KMS-11 (cell line): ENCODE measurements at regions not wholly inside any gene's neighbourhood (a gene's known extent, or its start where the extent isn't known, plus 50 kb on each side); places are given as distances from the start of the nearest gene placed in this dataset.

Experiments used
- H2AFZ ChIP-seq: fragments of 200-600 bp; sonication (generic); 2 replicates; pipeline ENCODE4 v1.6.1; 2016; ENCODE audit warnings: antibody characterized with exemption, mixed run types, low read depth
- H3K27ac ChIP-seq: fragments of 200-600 bp; sonication (generic); 2 replicates; pipeline ENCODE4 v1.6.1; 2016; ENCODE audit warnings: mild to moderate bottlenecking, mixed run types
- H3K27me3 ChIP-seq: fragments of 200-600 bp; sonication (generic); 2 replicates; pipeline ENCODE4 v1.6.1; 2017; ENCODE audit warnings: mild to moderate bottlenecking, low read depth, mixed run types, moderate library complexity; ENCODE audit not compliant: insufficient read depth
- H3K36me3 ChIP-seq: fragments of 200-600 bp; sonication (generic); 2 replicates; pipeline ENCODE4 v1.6.1; 2017; ENCODE audit warnings: mild to moderate bottlenecking, mixed run types; ENCODE audit not compliant: insufficient read depth
- H3K4me1 ChIP-seq: fragments of 200-600 bp; sonication (generic); 2 replicates; pipeline ENCODE4 v1.6.1; 2016; ENCODE audit warnings: mild to moderate bottlenecking, low read depth, mixed run types; ENCODE audit not compliant: poor library complexity, severe bottlenecking
- H3K4me2 ChIP-seq: fragments of 200-600 bp; sonication (generic); 2 replicates; pipeline ENCODE4 v1.7.0; 2016; ENCODE audit warnings: mild to moderate bottlenecking, mixed run types
- H3K4me3 ChIP-seq: fragments of 200-600 bp; sonication (generic); IDR thresholded peaks from 2 replicates; pipeline ENCODE4 v1.6.1; 2017; ENCODE audit warnings: low read depth, low read length, mixed read lengths; ENCODE audit not compliant: insufficient read depth
- H3K79me2 ChIP-seq: fragments of 200-600 bp; sonication (generic); 2 replicates; pipeline ENCODE4 v1.6.1; 2016; ENCODE audit warnings: low read depth, mixed run types; ENCODE audit not compliant: insufficient read depth
- H3K9ac ChIP-seq: fragments of 200-600 bp; sonication (generic); 2 replicates; pipeline ENCODE4 v1.6.1; 2016; ENCODE audit warnings: mild to moderate bottlenecking, mixed run types
- H4K20me1 ChIP-seq: fragments of 200-600 bp; sonication (generic); 2 replicates; pipeline ENCODE4 v1.6.1; 2016; ENCODE audit warnings: mild to moderate bottlenecking, mixed run types; ENCODE audit not compliant: insufficient read depth
- TF ChIP-seq, protein P1 (sequence below): fragments of 200-600 bp; sonication (generic); conservative IDR thresholded peaks from 2 replicates; pipeline ENCODE4 v1.6.1; 2017; ENCODE audit warnings: low read depth, mild to moderate bottlenecking, antibody characterized with exemption, low read length, moderate library complexity, mixed read lengths

GRCh38 chr3:23656199-23656598, 149.6 kb upstream of the UBE2E1 start:
- no peak overlapping the region for H3K9ac ChIP-seq
- H2AFZ ChIP-seq = no peak overlapping the region
- peak overlapping the region; percentile 95; the same call in 1 of the 2 replicates for H3K27ac ChIP-seq
- H3K4me3 ChIP-seq = no peak overlapping the region
- H4K20me1 ChIP-seq = no peaks in the 10 kb centered on the region
- H3K79me2 ChIP-seq = no peaks in the 10 kb centered on the region
- no peaks in the 10 kb centered on the region for H3K27me3 ChIP-seq
- H3K4me2 ChIP-seq = no peak overlapping the region
- peaks cover 83% of the 10 kb centered on the region for H3K4me1 ChIP-seq
- H3K36me3 ChIP-seq = no peaks in the 10 kb centered on the region
- TF ChIP-seq, protein P1, sequence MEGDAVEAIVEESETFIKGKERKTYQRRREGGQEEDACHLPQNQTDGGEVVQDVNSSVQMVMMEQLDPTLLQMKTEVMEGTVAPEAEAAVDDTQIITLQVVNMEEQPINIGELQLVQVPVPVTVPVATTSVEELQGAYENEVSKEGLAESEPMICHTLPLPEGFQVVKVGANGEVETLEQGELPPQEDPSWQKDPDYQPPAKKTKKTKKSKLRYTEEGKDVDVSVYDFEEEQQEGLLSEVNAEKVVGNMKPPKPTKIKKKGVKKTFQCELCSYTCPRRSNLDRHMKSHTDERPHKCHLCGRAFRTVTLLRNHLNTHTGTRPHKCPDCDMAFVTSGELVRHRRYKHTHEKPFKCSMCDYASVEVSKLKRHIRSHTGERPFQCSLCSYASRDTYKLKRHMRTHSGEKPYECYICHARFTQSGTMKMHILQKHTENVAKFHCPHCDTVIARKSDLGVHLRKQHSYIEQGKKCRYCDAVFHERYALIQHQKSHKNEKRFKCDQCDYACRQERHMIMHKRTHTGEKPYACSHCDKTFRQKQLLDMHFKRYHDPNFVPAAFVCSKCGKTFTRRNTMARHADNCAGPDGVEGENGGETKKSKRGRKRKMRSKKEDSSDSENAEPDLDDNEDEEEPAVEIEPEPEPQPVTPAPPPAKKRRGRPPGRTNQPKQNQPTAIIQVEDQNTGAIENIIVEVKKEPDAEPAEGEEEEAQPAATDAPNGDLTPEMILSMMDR = no peak

DNA sequence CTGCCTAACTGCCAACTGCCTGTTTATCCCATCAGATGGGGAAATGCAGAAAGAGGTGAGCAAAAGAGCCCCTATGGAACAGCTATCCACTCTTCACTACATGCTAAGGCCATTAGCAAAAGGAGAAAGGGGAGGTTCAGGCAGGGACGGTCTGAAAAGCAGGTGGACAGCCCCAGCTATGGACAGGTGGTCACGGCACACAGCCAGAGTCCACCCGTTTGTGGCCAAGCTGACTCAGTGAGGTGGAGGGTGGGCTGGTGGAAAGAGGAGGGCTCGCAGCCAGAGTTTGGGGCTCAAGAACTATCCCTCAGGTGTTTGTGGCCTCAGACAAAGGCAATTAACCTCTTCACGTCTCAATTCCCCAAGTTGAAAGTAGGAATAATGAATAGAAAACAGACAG, 148.9 kb upstream of the UBE2E1 start:
- Histone ChIP-seq H3K4me2 (no peak overlapping the region), H3K36me3 (no peaks in the 10 kb centered on the region), H3K27ac (no peak overlapping the region), H3K27me3 (no peaks in the 10 kb centered on the region), H3K4me3 (no peak overlapping the region), H4K20me1 (no peaks in the 10 kb centered on the region), H3K9ac (no peak overlapping the region), H3K4me1 (peaks cover 89% of the 10 kb centered on the region), H2AFZ (no peak overlapping the region), H3K79me2 (no peaks in the 10 kb centered on the region)
- TF ChIP-seq, protein P1 = no peak

DNA sequence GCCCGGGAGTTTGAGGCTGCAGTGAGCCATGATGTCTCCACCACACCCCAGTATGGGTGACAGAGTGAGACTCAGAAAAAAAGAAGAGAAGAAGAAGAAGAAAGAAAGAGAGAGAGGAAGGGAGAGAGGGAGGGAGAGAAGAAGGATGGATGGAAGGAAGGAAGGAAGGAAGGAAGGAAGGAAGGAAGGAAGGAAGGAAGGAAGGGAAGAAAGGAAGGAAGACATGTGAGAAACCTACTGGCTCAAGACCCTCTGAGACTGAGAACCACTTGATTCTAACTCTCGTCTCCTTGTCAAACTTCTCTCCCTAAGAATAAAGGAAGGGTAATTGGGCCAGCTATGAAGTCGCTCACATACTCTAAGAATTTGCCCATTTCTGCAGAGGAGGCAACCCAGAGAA, 148.1 kb upstream of the UBE2E1 start:
- Histone ChIP-seq H3K4me1 (peaks cover 91% of the 10 kb centered on the region), H3K4me2 (no peak overlapping the region)
- TF ChIP-seq, protein P1 = no peak

GRCh38 chr3:23659274-23659673, 146.5 kb upstream of the UBE2E1 start:
- Histone ChIP-seq H3K9ac (no peak overlapping the region; the same call in 1 of the 2 replicates), H3K27ac (peak overlapping the region; percentile 32; the same call in 1 of the 2 replicates), H3K27me3 (no peaks in the 10 kb centered on the region), H3K4me2 (peak overlapping the region; percentile 34), H3K4me1 (peaks cover 86% of the 10 kb centered on the region), H3K4me3 (no peak overlapping the region), H3K79me2 (no peaks in the 10 kb centered on the region), H2AFZ (peak overlapping the region; percentile 34), H3K36me3 (no peaks in the 10 kb centered on the region), H4K20me1 (no peaks in the 10 kb centered on the region)
- TF ChIP-seq, protein P1 = no peak

More for the DNA sequence above, 148.1 kb upstream of the UBE2E1 start:
- Histone ChIP-seq H3K4me3 (no peak overlapping the region), H2AFZ (no peak overlapping the region), H3K79me2 (no peaks in the 10 kb centered on the region), H3K27me3 (no peaks in the 10 kb centered on the region), H4K20me1 (no peaks in the 10 kb centered on the region), H3K27ac (no peak overlapping the region), H3K36me3 (no peaks in the 10 kb centered on the region), H3K9ac (no peak overlapping the region)
